ENCODE measurements at regions not wholly inside any gene's neighbourhood (a gene's known extent, or its start where the extent isn't known, plus 50 kb on each side); places are given as distances from the start of the nearest gene placed in this dataset.

GRCh38 chr2:234846599-234847363 is 105.0 kb upstream of the SH3BP4 start:
- H3K36me3 ChIP-seq (ENCODE audit: control insufficient read depth in 1 of 2, insufficient read depth in 2 of 2, low read length in 2 of 2) = no peaks in the 10 kb centered on the region
- H3K14ac ChIP-seq (ENCODE audit: low read length) = no peak overlapping the region
- H4K12ac ChIP-seq (ENCODE audit: low read depth, low read length) = no peak overlapping the region
- H3K79me2 ChIP-seq (ENCODE audit: control insufficient read depth, insufficient read depth, low read length, poor library complexity) = no peaks in the 10 kb centered on the region
- H2BK120ac ChIP-seq (ENCODE audit: insufficient read depth, low read length, poor library complexity) = peak overlapping the region; percentile 3
- H3K27ac ChIP-seq (ENCODE audit: low read depth, low read length) = peak overlapping the region; percentile 1
- H4K8ac ChIP-seq (ENCODE audit: low read depth, low read length) = no peak overlapping the region
- no CpG with 5 or more reads among the region's 11 CpGs for WGBS (ENCODE audit: extremely low coverage, insufficient coverage, insufficient read length)
- H2AFZ ChIP-seq (ENCODE audit: insufficient read depth, low read length, poor library complexity) = no peak overlapping the region
- DNase-seq = peak; percentile 73 to 87
- no peak overlapping the region for H2AK5ac ChIP-seq (ENCODE audit: low read length)
- peaks cover 7% of the 10 kb centered on the region for H3K79me1 ChIP-seq (ENCODE audit: low read length)
- H3K18ac ChIP-seq (ENCODE audit: low read length) = no peak overlapping the region
- no peak overlapping the region for H3K9ac ChIP-seq (ENCODE audit: low read length)
- peak overlapping the region; percentile 72 for H4K91ac ChIP-seq (ENCODE audit: low read depth, low read length)
- no peaks in the 10 kb centered on the region for H3K27me3 ChIP-seq (ENCODE audit: insufficient read depth, low read length)
- H3K4me2 ChIP-seq (ENCODE audit: low read length) = no peak overlapping the region
- H3K4ac ChIP-seq (ENCODE audit: low read depth, low read length) = no peak overlapping the region
- H3K4me3 ChIP-seq (ENCODE audit: low read depth, low read length) = no peak overlapping the region
- H2BK12ac ChIP-seq (ENCODE audit: low read length) = peak overlapping the region; percentile 38
- H3K9me3 ChIP-seq (ENCODE audit: insufficient read depth, low read depth, low read length) = no peaks in the 10 kb centered on the region
- peak overlapping the region; percentile 59 for H2BK5ac ChIP-seq (ENCODE audit: low read depth, low read length, poor library complexity)
- H3K4me1 ChIP-seq (ENCODE audit: control insufficient read depth in 1 of 2, insufficient read depth in 2 of 2, low read length in 2 of 2) = peaks cover 9 to 15% of the 10 kb centered on the region in 2 experiments
- H3K23ac ChIP-seq (ENCODE audit: low read length) = no peak overlapping the region

GRCh38 chr2:234845602-234846590 is 105.9 kb upstream of the SH3BP4 start:
- Histone ChIP-seq H3K4me1 (ENCODE audit: control insufficient read depth in 1 of 2, insufficient read depth in 2 of 2, low read length in 2 of 2) (peaks cover 10 to 16% of the 10 kb centered on the region in 2 experiments), H3K18ac (ENCODE audit: low read length) (no peak overlapping the region), H3K36me3 (ENCODE audit: control insufficient read depth in 1 of 2, insufficient read depth in 2 of 2, low read length in 2 of 2) (no peaks in the 10 kb centered on the region), H3K79me1 (ENCODE audit: low read length) (peaks cover 10% of the 10 kb centered on the region), H4K8ac (ENCODE audit: low read depth, low read length) (no peak overlapping the region), H3K27ac (ENCODE audit: low read depth, low read length) (peak overlapping the region; percentile 1), H2BK12ac (ENCODE audit: low read length) (peak overlapping the region; percentile 38), H3K23ac (ENCODE audit: low read length) (no peak overlapping the region), H3K4me2 (ENCODE audit: low read length) (no peak overlapping the region), H2AK5ac (ENCODE audit: low read length) (no peak overlapping the region), H3K9ac (ENCODE audit: low read length) (no peak overlapping the region), H2BK5ac (ENCODE audit: low read depth, low read length, poor library complexity) (peak overlapping the region; percentile 59), H3K9me3 (ENCODE audit: insufficient read depth, low read depth, low read length) (no peaks in the 10 kb centered on the region), H3K14ac (ENCODE audit: low read length) (no peak overlapping the region), H4K12ac (ENCODE audit: low read depth, low read length) (no peak overlapping the region), H2AFZ (ENCODE audit: insufficient read depth, low read length, poor library complexity) (no peak overlapping the region), H3K4ac (ENCODE audit: low read depth, low read length) (no peak overlapping the region), H3K79me2 (ENCODE audit: control insufficient read depth, insufficient read depth, low read length, poor library complexity) (no peaks in the 10 kb centered on the region), H2BK120ac (ENCODE audit: insufficient read depth, low read length, poor library complexity) (peak overlapping the region; percentile 3), H3K27me3 (ENCODE audit: insufficient read depth, low read length) (no peaks in the 10 kb centered on the region), H3K4me3 (ENCODE audit: low read depth, low read length) (no peak overlapping the region), H4K91ac (ENCODE audit: low read depth, low read length) (peak overlapping the region; percentile 72)
- WGBS (ENCODE audit: extremely low coverage, insufficient coverage, insufficient read length) = no CpG with 5 or more reads among the region's 10 CpGs
- no peak for DNase-seq

GRCh38 chr2:234843411-234843810 is 108.4 kb upstream of the SH3BP4 start:
- H3K4me1 ChIP-seq (ENCODE audit: control insufficient read depth in 1 of 2, insufficient read depth in 2 of 2, low read length in 2 of 2) = peaks cover 20 to 32% of the 10 kb centered on the region in 2 experiments
- no peaks in the 10 kb centered on the region for H3K79me2 ChIP-seq (ENCODE audit: control insufficient read depth, insufficient read depth, low read length, poor library complexity)
- DNase-seq = no peak
- no peak overlapping the region for H2AK5ac ChIP-seq (ENCODE audit: low read length)
- no peak overlapping the region for H2BK5ac ChIP-seq (ENCODE audit: low read depth, low read length, poor library complexity)
- no peak overlapping the region for H4K91ac ChIP-seq (ENCODE audit: low read depth, low read length)
- no peak overlapping the region for H3K14ac ChIP-seq (ENCODE audit: low read length)
- no peaks in the 10 kb centered on the region for H3K27me3 ChIP-seq (ENCODE audit: insufficient read depth, low read length)
- no peak overlapping the region for H2BK120ac ChIP-seq (ENCODE audit: insufficient read depth, low read length, poor library complexity)
- H3K4me2 ChIP-seq (ENCODE audit: low read length) = no peak overlapping the region
- H3K36me3 ChIP-seq (ENCODE audit: control insufficient read depth in 1 of 2, insufficient read depth in 2 of 2, low read length in 2 of 2) = no peaks in the 10 kb centered on the region
- no peak overlapping the region for H4K8ac ChIP-seq (ENCODE audit: low read depth, low read length)
- no peak overlapping the region for H4K12ac ChIP-seq (ENCODE audit: low read depth, low read length)
- H3K23ac ChIP-seq (ENCODE audit: low read length) = no peak overlapping the region
- H3K79me1 ChIP-seq (ENCODE audit: low read length) = peaks cover 19% of the 10 kb centered on the region
- H3K9me3 ChIP-seq (ENCODE audit: insufficient read depth, low read depth, low read length) = no peaks in the 10 kb centered on the region
- H3K9ac ChIP-seq (ENCODE audit: low read length) = no peak overlapping the region
- WGBS (ENCODE audit: extremely low coverage, insufficient coverage, insufficient read length) = no CpG with 5 or more reads among the region's 5 CpGs
- H2AFZ ChIP-seq (ENCODE audit: insufficient read depth, low read length, poor library complexity) = no peak overlapping the region
- H2BK12ac ChIP-seq (ENCODE audit: low read length) = no peak overlapping the region
- no peak overlapping the region for H3K4me3 ChIP-seq (ENCODE audit: low read depth, low read length)
- no peak overlapping the region for H3K18ac ChIP-seq (ENCODE audit: low read length)
- no peak overlapping the region for H3K27ac ChIP-seq (ENCODE audit: low read depth, low read length)
- H3K4ac ChIP-seq (ENCODE audit: low read depth, low read length) = no peak overlapping the region

- Histone ChIP-seq H4K91ac (ENCODE audit: low read depth, low read length) (no peak overlapping the region), H3K27me3 (ENCODE audit: insufficient read depth, low read length) (no peaks in the 10 kb centered on the region), H3K4me2 (ENCODE audit: low read length) (no peak overlapping the region), H3K18ac (ENCODE audit: low read length) (no peak overlapping the region), H2BK120ac (ENCODE audit: insufficient read depth, low read length, poor library complexity) (no peak overlapping the region), H3K4ac (ENCODE audit: low read depth, low read length) (no peak overlapping the region), H4K12ac (ENCODE audit: low read depth, low read length) (no peak overlapping the region), H3K9me3 (ENCODE audit: insufficient read depth, low read depth, low read length) (no peaks in the 10 kb centered on the region), H3K36me3 (ENCODE audit: control insufficient read depth in 1 of 2, insufficient read depth in 2 of 2, low read length in 2 of 2) (no peaks in the 10 kb centered on the region), H3K4me1 (ENCODE audit: control insufficient read depth in 1 of 2, insufficient read depth in 2 of 2, low read length in 2 of 2) (peaks cover 21 to 32% of the 10 kb centered on the region in 2 experiments), H2AK5ac (ENCODE audit: low read length) (no peak overlapping the region), H3K27ac (ENCODE audit: low read depth, low read length) (no peak overlapping the region), H3K9ac (ENCODE audit: low read length) (no peak overlapping the region), H3K79me1 (ENCODE audit: low read length) (peaks cover 19% of the 10 kb centered on the region), H3K23ac (ENCODE audit: low read length) (no peak overlapping the region), H3K14ac (ENCODE audit: low read length) (no peak overlapping the region), H2BK12ac (ENCODE audit: low read length) (no peak overlapping the region), H4K8ac (ENCODE audit: low read depth, low read length) (no peak overlapping the region), H2BK5ac (ENCODE audit: low read depth, low read length, poor library complexity) (no peak overlapping the region), H3K4me3 (ENCODE audit: low read depth, low read length) (no peak overlapping the region), H3K79me2 (ENCODE audit: control insufficient read depth, insufficient read depth, low read length, poor library complexity) (no peaks in the 10 kb centered on the region), H2AFZ (ENCODE audit: insufficient read depth, low read length, poor library complexity) (no peak overlapping the region)
- no peak for DNase-seq
- WGBS (ENCODE audit: extremely low coverage, insufficient coverage, insufficient read length) = no CpG with 5 or more reads among the region's 6 CpGs
These were observed 109.1 kb upstream of the SH3BP4 start for GRCh38 chr2:234842753-234843152.

Measured in trophoblast cell (in vitro differentiated cells and primary cell).